ENCODE measurements at regions not wholly inside any gene's neighbourhood (a gene's known extent, or its start where the extent isn't known, plus 50 kb on each side); places are given as distances from the start of the nearest gene placed in this dataset.

DNA sequence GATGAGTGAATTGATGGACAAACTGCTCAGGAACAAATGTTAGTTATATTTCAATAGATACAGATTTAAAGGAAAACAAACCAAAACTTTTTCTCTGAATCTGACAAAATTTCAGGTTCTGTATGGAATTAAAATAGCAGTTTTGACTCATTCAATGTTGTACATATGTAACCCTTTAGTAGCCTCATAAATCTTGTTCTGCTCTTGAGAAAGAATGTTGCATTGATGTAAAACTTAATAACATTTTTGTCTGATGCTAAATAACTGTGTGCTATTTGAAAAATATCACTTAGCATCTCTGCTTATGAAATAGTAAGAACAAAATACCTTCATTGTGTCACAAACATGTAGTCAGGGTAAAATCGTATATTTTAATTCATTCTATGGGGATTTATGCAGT, 168.9 kb upstream of the NOVA1 start:
- Histone ChIP-seq H3K36me3 (ENCODE audit: control insufficient read depth, insufficient read depth, low read length) (no peaks in the 10 kb centered on the region), H3K27ac (ENCODE audit: low read depth, low read length) (no peak overlapping the region)

DNA sequence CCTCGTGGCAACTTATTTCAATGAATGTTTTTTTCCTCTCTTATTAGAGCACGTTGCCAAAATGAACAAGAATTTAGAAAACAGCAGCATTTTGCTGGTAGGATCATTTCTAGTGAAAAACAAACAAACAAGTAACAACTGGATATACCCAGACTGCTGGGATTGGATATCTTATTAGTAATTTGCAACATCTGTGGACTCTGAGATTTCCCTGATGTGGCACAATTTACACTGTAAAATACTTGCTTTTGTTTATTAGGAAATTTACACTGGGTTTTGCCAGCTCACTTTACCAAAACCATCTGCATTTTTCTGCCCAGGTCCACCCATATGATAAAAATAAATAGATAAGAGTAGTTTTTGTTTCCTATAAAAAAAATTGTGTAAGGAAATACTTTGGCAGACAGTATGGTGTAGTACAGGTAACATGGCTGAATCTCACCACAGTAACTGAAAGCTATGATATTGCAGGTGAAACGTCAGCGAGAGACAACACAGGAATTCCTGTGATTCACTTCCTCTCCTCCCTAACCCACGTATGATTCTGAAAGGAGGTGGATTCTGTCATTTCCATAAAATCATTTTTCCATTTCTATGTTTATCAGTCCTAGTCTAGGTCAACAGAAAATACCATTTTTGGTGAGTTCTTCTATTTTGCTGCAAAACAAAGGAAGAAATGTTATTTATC, 176.2 kb upstream of the NOVA1 start:
- H3K36me3 ChIP-seq (ENCODE audit: control insufficient read depth, insufficient read depth, low read length), result no peaks in the 10 kb centered on the region
- no peaks in the 10 kb centered on the region for H3K27me3 ChIP-seq (ENCODE audit: control insufficient read depth, insufficient read depth, low read length)

More for the DNA sequence above, 168.9 kb upstream of the NOVA1 start:
- Histone ChIP-seq H3K9ac (ENCODE audit: low read depth, low read length) (no peak overlapping the region), H3K27me3 (ENCODE audit: control insufficient read depth, insufficient read depth, low read length) (no peaks in the 10 kb centered on the region), H3K4me1 (ENCODE audit: control insufficient read depth, insufficient read depth, low read length) (peaks cover 7% of the 10 kb centered on the region; the same call in 1 of the 2 replicates), H3K9me3 (ENCODE audit: control insufficient read depth, insufficient read depth, low read length) (no peaks in the 10 kb centered on the region), H3K4me3 (ENCODE audit: low read depth, low read length) (no peak overlapping the region)

DNA sequence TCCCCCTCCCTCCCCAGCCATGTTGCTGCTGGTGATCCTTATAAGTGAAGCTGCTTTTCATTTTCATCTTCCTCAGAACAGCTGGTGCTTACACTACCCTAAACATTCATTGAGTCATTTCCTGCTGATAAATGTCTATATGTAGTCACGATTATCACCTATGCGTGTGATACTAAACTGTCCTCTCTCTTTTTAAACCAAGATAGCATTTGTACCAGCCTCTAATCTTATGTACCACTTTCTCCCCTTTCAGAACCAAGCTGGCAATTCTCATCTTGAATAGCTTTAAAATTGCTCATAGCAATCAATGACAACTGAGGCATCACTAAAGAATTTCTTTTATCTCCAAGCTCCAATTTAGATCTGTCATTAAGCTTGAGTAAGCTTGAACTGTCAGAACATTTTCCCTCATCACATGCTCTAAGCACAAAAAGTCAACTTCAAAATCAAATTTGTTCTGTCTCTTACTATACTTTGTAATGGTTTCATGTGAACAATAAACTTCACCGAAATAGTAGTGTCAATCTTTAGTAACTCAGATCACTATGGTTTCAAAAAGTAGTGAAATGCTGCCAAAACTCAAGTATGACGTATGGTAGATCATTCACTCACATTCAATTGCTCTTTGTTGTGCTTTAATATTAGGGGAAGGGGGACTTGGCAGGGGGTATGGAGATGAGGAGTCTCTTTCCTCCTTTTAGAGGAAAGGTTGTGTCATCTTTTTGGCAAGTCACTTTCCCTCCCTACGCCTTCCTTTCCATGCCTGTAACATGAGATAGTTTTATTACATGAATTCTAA, 178.1 kb upstream of the NOVA1 start:
- Histone ChIP-seq H3K27me3 (ENCODE audit: control insufficient read depth, insufficient read depth, low read length) (no peaks in the 10 kb centered on the region), H3K4me1 (ENCODE audit: control insufficient read depth, insufficient read depth, low read length) (peaks cover 15% of the 10 kb centered on the region), H3K27ac (ENCODE audit: low read depth, low read length) (peak overlapping the region; percentile 43), H3K9me3 (ENCODE audit: control insufficient read depth, insufficient read depth, low read length) (no peaks in the 10 kb centered on the region), H3K36me3 (ENCODE audit: control insufficient read depth, insufficient read depth, low read length) (no peaks in the 10 kb centered on the region), H3K4me3 (ENCODE audit: low read depth, low read length) (no peak overlapping the region), H3K9ac (ENCODE audit: low read depth, low read length) (no peak overlapping the region)

More for the DNA sequence above, 176.2 kb upstream of the NOVA1 start:
- Histone ChIP-seq H3K9ac (ENCODE audit: low read depth, low read length) (no peak overlapping the region), H3K4me1 (ENCODE audit: control insufficient read depth, insufficient read depth, low read length) (peaks cover 14% of the 10 kb centered on the region), H3K4me3 (ENCODE audit: low read depth, low read length) (no peak overlapping the region), H3K27ac (ENCODE audit: low read depth, low read length) (no peak overlapping the region), H3K9me3 (ENCODE audit: control insufficient read depth, insufficient read depth, low read length) (no peaks in the 10 kb centered on the region)

DNA sequence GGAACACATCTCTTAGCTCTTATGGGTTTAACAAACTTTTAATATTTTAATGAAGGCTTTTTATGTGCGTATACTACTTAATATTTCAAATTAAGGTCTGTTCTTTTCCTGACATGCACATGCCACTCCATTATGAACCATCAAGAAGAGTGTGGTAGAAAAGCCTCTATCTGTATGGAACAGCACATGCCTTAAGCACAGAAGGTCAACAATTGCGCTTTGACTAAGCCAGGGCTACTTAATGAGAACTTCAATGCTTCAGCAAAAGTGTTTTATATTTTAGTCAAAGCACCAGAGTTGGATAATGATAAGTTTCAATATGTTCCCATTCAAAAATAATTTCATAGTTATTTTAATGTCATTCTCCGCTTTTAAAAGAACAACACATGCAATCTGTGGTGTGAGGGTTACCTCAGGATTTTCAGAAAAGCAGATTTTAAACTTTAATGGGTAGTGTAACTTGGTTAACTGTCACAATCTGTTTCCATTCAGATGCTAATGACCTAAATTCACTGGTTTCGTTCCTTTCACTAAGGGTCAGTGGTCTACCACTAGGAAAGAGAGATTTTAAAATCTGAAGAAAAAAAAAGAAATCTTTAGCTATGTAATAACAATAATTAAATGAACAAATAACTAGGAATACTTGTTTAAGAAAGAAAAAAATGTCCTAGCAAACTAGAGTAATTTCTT, 193.4 kb upstream of the NOVA1 start:
- no peaks in the 10 kb centered on the region for H3K27me3 ChIP-seq (ENCODE audit: control insufficient read depth, insufficient read depth, low read length)
- H3K4me1 ChIP-seq (ENCODE audit: control insufficient read depth, insufficient read depth, low read length), result peaks cover 32% of the 10 kb centered on the region
- H3K36me3 ChIP-seq (ENCODE audit: control insufficient read depth, insufficient read depth, low read length), result no peaks in the 10 kb centered on the region
- H3K27ac ChIP-seq (ENCODE audit: low read depth, low read length), result peak overlapping the region; percentile 26
- no peak overlapping the region for H3K9ac ChIP-seq (ENCODE audit: low read depth, low read length)
- no peaks in the 10 kb centered on the region for H3K9me3 ChIP-seq (ENCODE audit: control insufficient read depth, insufficient read depth, low read length)
- H3K4me3 ChIP-seq (ENCODE audit: low read depth, low read length), result peak overlapping the region; percentile 19

DNA sequence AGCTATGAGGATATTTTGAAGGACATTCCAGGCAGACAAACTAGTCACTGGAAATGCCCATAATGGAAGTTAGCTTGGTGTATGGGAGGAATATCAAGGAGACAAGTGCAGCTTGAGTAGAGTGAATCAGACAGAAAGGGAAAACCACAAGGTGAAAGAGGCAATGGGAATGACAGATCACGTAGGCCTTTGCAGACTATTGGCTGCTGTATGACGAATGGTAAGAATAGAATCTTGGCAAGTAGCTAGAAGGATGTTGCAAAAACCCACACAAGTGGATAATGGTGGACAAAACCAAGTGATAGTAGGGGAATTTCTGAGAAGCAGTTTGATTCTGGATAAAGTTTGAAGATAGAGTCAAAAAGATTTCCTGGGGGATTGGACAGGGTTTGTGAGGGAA, 196.9 kb upstream of the NOVA1 start:
- Histone ChIP-seq H3K36me3 (ENCODE audit: control insufficient read depth, insufficient read depth, low read length) (no peaks in the 10 kb centered on the region), H3K9ac (ENCODE audit: low read depth, low read length) (no peak overlapping the region), H3K4me3 (ENCODE audit: low read depth, low read length) (no peak overlapping the region), H3K27me3 (ENCODE audit: control insufficient read depth, insufficient read depth, low read length) (no peaks in the 10 kb centered on the region), H3K27ac (ENCODE audit: low read depth, low read length) (no peak overlapping the region), H3K4me1 (ENCODE audit: control insufficient read depth, insufficient read depth, low read length) (peaks cover 32% of the 10 kb centered on the region), H3K9me3 (ENCODE audit: control insufficient read depth, insufficient read depth, low read length) (no peaks in the 10 kb centered on the region)

DNA sequence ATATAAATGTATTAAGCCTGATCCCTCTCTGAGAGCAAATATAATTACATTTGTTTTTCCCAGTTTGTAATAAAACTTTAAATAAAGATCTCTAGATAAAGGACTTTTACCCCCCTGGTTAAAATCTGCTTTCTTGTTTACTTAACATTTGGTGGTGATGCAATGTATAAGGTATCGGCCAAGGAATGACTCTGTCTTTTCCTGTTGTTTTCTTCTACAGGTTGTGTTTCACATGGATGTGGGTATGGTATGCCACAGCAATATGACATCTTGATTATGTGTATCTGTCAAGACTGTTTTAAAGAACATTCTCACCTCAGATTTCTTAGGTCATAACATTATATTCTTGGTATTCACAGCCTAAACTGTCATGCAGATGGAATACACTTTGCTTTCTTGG, 210.6 kb upstream of the NOVA1 start:
- no peaks in the 10 kb centered on the region; the same call in 1 of the 2 replicates for H3K9me3 ChIP-seq (ENCODE audit: control insufficient read depth, insufficient read depth, low read length)
- H3K27me3 ChIP-seq (ENCODE audit: control insufficient read depth, insufficient read depth, low read length), result no peaks in the 10 kb centered on the region
- H3K9ac ChIP-seq (ENCODE audit: low read depth, low read length), result no peak overlapping the region
- 0 out of 2 replicates have a peak, but pooled peaks cover 3% of the 10 kb centered on the region for H3K4me1 ChIP-seq (ENCODE audit: control insufficient read depth, insufficient read depth, low read length)
- H3K36me3 ChIP-seq (ENCODE audit: control insufficient read depth, insufficient read depth, low read length), result no peaks in the 10 kb centered on the region
- no peak overlapping the region for H3K27ac ChIP-seq (ENCODE audit: low read depth, low read length)
- no peak overlapping the region for H3K4me3 ChIP-seq (ENCODE audit: low read depth, low read length)

DNA sequence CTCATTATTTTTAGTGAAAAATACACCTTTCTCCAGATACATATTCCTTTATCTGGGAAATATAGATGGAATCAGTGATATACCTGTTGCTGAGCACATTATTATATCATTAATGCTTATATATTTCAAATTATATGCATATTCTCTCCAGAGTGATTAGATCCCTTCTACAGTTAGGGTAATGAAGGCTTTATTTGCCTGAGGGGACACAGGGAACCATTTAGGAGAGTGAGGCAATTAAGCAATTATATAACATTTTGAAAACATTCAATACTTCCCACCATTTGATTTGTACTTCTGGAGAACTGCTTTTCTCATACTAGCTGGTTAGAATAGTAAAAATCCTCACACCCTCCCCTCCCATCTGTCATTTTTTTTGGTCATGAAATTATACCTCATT, 212.8 kb upstream of the NOVA1 start:
- Histone ChIP-seq H3K9me3 (ENCODE audit: control insufficient read depth, insufficient read depth, low read length) (no peaks in the 10 kb centered on the region), H3K27ac (ENCODE audit: low read depth, low read length) (no peak overlapping the region), H3K4me3 (ENCODE audit: low read depth, low read length) (no peak overlapping the region), H3K9ac (ENCODE audit: low read depth, low read length) (no peak overlapping the region), H3K4me1 (ENCODE audit: control insufficient read depth, insufficient read depth, low read length) (0 out of 2 replicates have a peak, but pooled peaks cover 3% of the 10 kb centered on the region), H3K27me3 (ENCODE audit: control insufficient read depth, insufficient read depth, low read length) (no peaks in the 10 kb centered on the region), H3K36me3 (ENCODE audit: control insufficient read depth, insufficient read depth, low read length) (no peaks in the 10 kb centered on the region)

DNA sequence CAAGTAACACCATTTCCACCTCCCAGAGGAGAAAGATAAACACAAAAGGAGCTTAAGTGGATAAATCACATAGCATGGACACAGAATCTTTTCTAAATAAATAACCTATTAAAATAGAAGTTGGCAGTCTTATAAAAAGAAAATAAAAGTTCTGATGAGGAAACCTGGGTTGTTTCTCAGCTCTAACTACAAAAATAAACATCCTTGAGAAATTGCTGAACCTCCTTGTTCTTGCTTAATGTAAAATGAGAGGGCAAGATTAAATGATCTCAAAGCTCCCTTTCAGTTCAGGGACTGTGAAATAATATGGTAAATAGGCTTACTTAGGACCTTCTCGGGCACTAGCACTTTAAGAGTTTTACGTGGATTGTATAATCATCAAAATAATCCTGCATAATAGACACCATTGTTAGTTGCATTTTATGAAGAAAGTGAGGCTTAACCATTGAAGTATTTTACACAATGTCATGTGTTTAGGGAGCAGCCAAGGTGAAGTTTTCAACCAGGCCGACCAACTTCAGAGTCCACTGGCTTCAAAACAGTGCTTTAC, 214.0 kb upstream of the NOVA1 start:
- Histone ChIP-seq H3K4me3 (ENCODE audit: low read depth, low read length) (no peak overlapping the region), H3K4me1 (ENCODE audit: control insufficient read depth, insufficient read depth, low read length) (0 out of 2 replicates have a peak, but pooled peaks cover 3% of the 10 kb centered on the region), H3K36me3 (ENCODE audit: control insufficient read depth, insufficient read depth, low read length) (no peaks in the 10 kb centered on the region), H3K27ac (ENCODE audit: low read depth, low read length) (no peak overlapping the region), H3K9ac (ENCODE audit: low read depth, low read length) (no peak overlapping the region), H3K27me3 (ENCODE audit: control insufficient read depth, insufficient read depth, low read length) (no peaks in the 10 kb centered on the region), H3K9me3 (ENCODE audit: control insufficient read depth, insufficient read depth, low read length) (no peaks in the 10 kb centered on the region)

DNA sequence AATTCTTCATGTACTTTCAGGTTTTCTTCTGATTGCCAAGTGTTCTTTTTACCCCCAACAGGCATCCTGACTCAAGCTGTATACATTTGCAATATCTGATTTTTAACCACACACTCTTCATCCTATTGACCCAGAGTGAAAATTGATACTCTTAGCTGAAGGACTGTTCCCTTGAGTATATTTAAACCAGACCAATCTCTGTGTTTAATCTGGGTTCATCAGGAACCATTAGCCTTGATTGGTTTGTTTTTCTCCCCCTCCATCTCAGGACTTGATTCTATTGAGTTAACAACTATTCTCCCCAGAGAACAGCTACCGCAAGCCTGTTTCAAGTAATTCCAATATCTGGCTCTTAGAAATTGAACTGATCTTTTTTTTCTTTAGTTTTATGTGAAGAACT, 222.3 kb upstream of the NOVA1 start:
- Histone ChIP-seq H3K9me3 (ENCODE audit: control insufficient read depth, insufficient read depth, low read length) (no peaks in the 10 kb centered on the region), H3K9ac (ENCODE audit: low read depth, low read length) (no peak overlapping the region), H3K4me3 (ENCODE audit: low read depth, low read length) (no peak overlapping the region), H3K27ac (ENCODE audit: low read depth, low read length) (no peak overlapping the region), H3K36me3 (ENCODE audit: control insufficient read depth, insufficient read depth, low read length) (no peaks in the 10 kb centered on the region), H3K27me3 (ENCODE audit: control insufficient read depth, insufficient read depth, low read length) (no peaks in the 10 kb centered on the region), H3K4me1 (ENCODE audit: control insufficient read depth, insufficient read depth, low read length) (no peaks in the 10 kb centered on the region)

DNA sequence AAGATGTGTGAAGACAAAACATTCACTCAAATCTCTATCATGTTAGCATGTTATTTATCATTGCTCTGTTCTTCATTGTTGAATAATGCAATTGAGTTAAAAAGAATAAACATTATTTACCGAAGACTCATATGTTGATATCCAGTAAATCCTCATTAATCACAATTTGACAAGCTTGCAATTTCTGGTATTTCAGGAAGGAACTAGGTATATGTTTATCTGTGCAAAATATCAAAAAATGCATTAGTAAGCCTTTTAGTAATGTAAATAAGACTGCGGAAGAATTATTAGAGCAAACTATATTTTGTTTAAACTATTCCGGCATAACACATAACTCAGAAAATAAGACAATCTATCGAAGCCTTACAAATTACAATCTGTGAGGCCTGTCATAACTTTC, 222.7 kb upstream of the NOVA1 start:
- H3K36me3 ChIP-seq (ENCODE audit: control insufficient read depth, insufficient read depth, low read length), result no peaks in the 10 kb centered on the region

More for the DNA sequence above, 222.7 kb upstream of the NOVA1 start:
- no peaks in the 10 kb centered on the region for H3K27me3 ChIP-seq (ENCODE audit: control insufficient read depth, insufficient read depth, low read length)
- H3K9ac ChIP-seq (ENCODE audit: low read depth, low read length), result no peak overlapping the region
- H3K4me3 ChIP-seq (ENCODE audit: low read depth, low read length), result no peak overlapping the region
- H3K4me1 ChIP-seq (ENCODE audit: control insufficient read depth, insufficient read depth, low read length), result no peaks in the 10 kb centered on the region
- no peak overlapping the region for H3K27ac ChIP-seq (ENCODE audit: low read depth, low read length)
- no peaks in the 10 kb centered on the region for H3K9me3 ChIP-seq (ENCODE audit: control insufficient read depth, insufficient read depth, low read length)
